HFF-Myc (cell line): ENCODE measurements at regions not wholly inside any gene's neighbourhood (a gene's known extent, or its start where the extent isn't known, plus 50 kb on each side); places are given as distances from the start of the nearest gene placed in this dataset.
A peak's percentile ranks its signal among the peaks of the same experiment; 100 is the strongest.
"Not testable (repeated sequence)": the region's sequence is repeated elsewhere in the genome, so short reads cannot be mapped to it uniquely, and the experiment has no call there.

Experiments used
- DNase-seq: peaks from one replicate; pipeline ENCODE4 v3.0.0-alpha.2; 2011; ENCODE audit warnings: low read depth; ENCODE audit errors: extremely low read depth
- H3K4me3 ChIP-seq: replicated peaks from 2 replicates; pipeline ENCODE4 v1.5.1; 2011; ENCODE audit warnings: low read depth, mild to moderate bottlenecking, control low read depth, low read length
- CTCF ChIP-seq: IDR thresholded peaks from 2 replicates; pipeline ENCODE4 v1.5.1; 2012; ENCODE audit warnings: mild to moderate bottlenecking, low read depth, low read length, control low read depth; ENCODE audit errors: missing control alignments

DNA sequence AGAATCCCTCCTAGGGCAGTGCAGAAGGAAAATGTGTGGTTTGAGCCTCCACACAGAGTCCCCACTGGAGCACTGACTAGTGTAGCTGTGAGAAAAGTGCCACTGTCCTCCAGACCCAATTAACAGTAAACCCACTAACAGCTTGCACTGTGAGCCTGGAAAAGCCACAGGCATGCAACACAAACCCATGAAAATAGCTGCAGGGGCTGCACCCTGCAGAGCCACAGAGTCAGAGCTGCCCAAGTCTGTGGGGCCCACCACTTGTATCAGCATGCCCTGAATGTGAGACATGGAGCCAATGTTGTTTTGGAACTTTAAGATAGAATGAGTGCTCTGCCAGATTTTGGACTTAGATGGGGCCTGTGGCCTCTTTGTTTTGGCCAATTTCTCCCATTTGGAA is 119.8 kb upstream of the CDH9 start:
- H3K4me3 ChIP-seq, result no peak overlapping the region
- TF ChIP-seq CTCF, result no peak
- no peak for DNase-seq

- H3K4me3 ChIP-seq, result no peak overlapping the region
- no peak for TF ChIP-seq CTCF
- DNase-seq, result no peak
These were observed 106.1 kb upstream of the CDH9 start for GRCh38 chr5:27144456-27144855.

GRCh38 chr5:27140831-27141230 is 102.4 kb upstream of the CDH9 start:
- DNase-seq, result no peak
- no peak overlapping the region for H3K4me3 ChIP-seq
- no peak for TF ChIP-seq CTCF

DNA sequence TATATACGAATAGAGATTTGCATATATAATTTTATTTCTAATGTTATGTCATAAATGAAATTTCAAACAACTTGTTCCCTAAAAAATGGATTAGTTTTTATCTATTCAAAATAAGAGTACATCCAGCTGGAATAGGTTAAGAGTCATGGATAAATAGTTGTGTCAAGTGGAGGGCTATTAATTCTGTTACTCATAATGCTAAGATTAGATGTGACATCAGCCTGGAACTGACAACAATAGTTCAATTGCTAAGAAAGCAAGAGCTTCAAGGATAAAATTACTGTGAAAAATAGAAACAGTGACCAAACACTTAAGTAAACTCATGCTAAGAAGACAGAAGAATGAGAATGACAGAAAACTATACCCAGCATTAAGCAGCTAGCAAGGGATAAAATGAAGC is 92.2 kb upstream of the CDH9 start:
- TF ChIP-seq CTCF, result no peak
- H3K4me3 ChIP-seq, result no peak overlapping the region
- no peak for DNase-seq

- no peak for DNase-seq
- no peak for TF ChIP-seq CTCF
- no peak overlapping the region for H3K4me3 ChIP-seq
These were observed 91.5 kb upstream of the CDH9 start for GRCh38 chr5:27129926-27130325.

DNA sequence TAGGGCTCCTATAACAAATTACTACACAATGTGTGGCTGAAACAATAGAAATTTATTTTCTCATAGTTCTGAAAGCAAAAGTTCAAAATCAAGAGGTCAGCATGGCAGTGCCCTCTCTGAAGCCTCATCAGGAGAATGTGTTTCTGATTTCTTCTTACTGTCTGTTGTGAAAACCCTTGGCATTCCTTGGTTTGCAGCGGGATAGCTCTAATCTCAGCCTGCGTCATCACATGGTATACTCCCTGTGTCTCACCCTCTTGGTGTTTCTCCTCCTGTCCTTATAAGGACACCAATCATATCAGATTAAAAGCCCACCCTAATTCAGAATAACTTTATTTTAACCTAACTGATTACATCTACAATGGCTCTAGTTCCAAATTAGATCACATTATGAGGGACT is 87.5 kb upstream of the CDH9 start:
- H3K4me3 ChIP-seq, result no peak overlapping the region
- DNase-seq, result no peak
- TF ChIP-seq CTCF, result no peak

DNA sequence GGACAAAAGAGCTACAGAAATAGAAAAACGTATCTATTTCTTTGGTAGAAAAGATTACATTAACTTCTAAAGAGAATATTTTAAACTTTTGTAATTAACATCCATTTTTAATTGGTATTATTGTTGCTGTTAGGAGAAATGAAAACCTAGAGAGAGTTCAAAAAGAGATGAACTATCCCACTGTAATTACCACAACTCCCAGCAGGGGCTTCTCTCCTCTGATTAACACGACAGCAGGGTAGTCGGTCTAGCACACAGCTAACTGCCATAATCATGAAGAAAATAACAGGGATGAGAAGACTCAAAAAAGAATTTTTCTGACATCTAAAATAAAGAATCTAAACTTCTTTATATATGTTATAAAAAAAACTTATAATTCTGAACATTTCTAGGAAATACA is 86.2 kb upstream of the CDH9 start:
- DNase-seq, result no peak
- peak; percentile 34 for TF ChIP-seq CTCF
- H3K4me3 ChIP-seq, result no peak overlapping the region

GRCh38 chr5:27119736-27120321 is 81.4 kb upstream of the CDH9 start:
- DNase-seq, H3K4me3 ChIP-seq: not testable (repeated sequence)
